Mesendoderm (in vitro differentiated cells): ENCODE measurements at regions not wholly inside any gene's neighbourhood (a gene's known extent, or its start where the extent isn't known, plus 50 kb on each side); places are given as distances from the start of the nearest gene placed in this dataset.
A peak's percentile ranks its signal among the peaks of the same experiment; 100 is the strongest.

ENCODE experiments used
- DNase-seq: peaks from one replicate; pipeline ENCODE4 v3.0.0; 2013
- H2AK5ac ChIP-seq: 2 replicates; pipeline ENCODE4 v1.6.1; 2013; ENCODE audit warnings: low read length, inconsistent platforms
- H2BK120ac ChIP-seq: 2 replicates; pipeline ENCODE4 v1.6.1; 2013; ENCODE audit warnings: low read depth, mild to moderate bottlenecking, low read length, moderate library complexity, mixed read lengths
- H2BK15ac ChIP-seq: replicated peaks from 2 replicates; pipeline ENCODE4 v1.6.1; 2013; ENCODE audit warnings: low read depth, mild to moderate bottlenecking, moderate library complexity
- H2BK5ac ChIP-seq: 2 replicates; pipeline ENCODE4 v1.6.1; 2013; ENCODE audit warnings: low read length, inconsistent platforms
- H3K18ac ChIP-seq: 2 replicates; pipeline ENCODE4 v1.6.1; 2013; ENCODE audit warnings: mild to moderate bottlenecking, low read length, mixed read lengths
- H3K23ac ChIP-seq: one replicate; pipeline ENCODE4 v1.6.1; 2013; ENCODE audit warnings: low read length
- H3K27ac ChIP-seq: 2 replicates; pipeline ENCODE4 v1.5.1; 2013; ENCODE audit warnings: low read depth, mild to moderate bottlenecking, inconsistent platforms, low read length, moderate library complexity
- H3K27me3 ChIP-seq: 2 replicates; pipeline ENCODE4 v1.6.1; 2013; ENCODE audit warnings: low read length, control low read depth, mild to moderate bottlenecking, inconsistent platforms; ENCODE audit not compliant: insufficient read depth, poor library complexity
- H3K36me3 ChIP-seq: 2 replicates; pipeline ENCODE4 v1.6.1; 2013; ENCODE audit warnings: low read length, inconsistent platforms; ENCODE audit not compliant: control insufficient read depth, insufficient read depth
- H3K4ac ChIP-seq: one replicate; pipeline ENCODE4 v1.6.1; 2013; ENCODE audit warnings: low read depth, mild to moderate bottlenecking, low read length, moderate library complexity
- H3K4me1 ChIP-seq: 2 replicates; pipeline ENCODE4 v1.6.1; 2013; ENCODE audit warnings: low read depth, low read length, inconsistent platforms; ENCODE audit not compliant: control insufficient read depth
- H3K4me2 ChIP-seq: 2 replicates; pipeline ENCODE4 v1.6.1; 2013; ENCODE audit warnings: low read length
- H3K4me3 ChIP-seq: 2 replicates; pipeline ENCODE4 v1.5.1; 2013; ENCODE audit warnings: mild to moderate bottlenecking, low read length
- H3K56ac ChIP-seq: one replicate; pipeline ENCODE4 v1.6.1; 2013; ENCODE audit warnings: low read length
- H3K79me1 ChIP-seq: 2 replicates; pipeline ENCODE4 v1.6.1; 2013; ENCODE audit warnings: low read length, inconsistent platforms
- H3K79me2 ChIP-seq: 2 replicates; pipeline ENCODE4 v1.6.1; 2013; ENCODE audit warnings: mild to moderate bottlenecking, low read length; ENCODE audit not compliant: control insufficient read depth, insufficient read depth
- H3K9ac ChIP-seq: 2 replicates; pipeline ENCODE4 v1.6.1; 2013; ENCODE audit warnings: low read length, inconsistent platforms
- H4K5ac ChIP-seq: one replicate; pipeline ENCODE4 v1.6.1; 2013; ENCODE audit warnings: low read length
- H4K8ac ChIP-seq: one replicate; pipeline ENCODE4 v1.6.1; 2013; ENCODE audit warnings: low read depth, mild to moderate bottlenecking, control low read depth, low read length, moderate library complexity
- WGBS: extraction: QIAGEN DNeasy Blood & Tissue Kit; methylation state at CpG from one replicate; pipeline ENCODE4 v1.1.7; 2013; ENCODE audit warnings: low lambda C conversion rate, missing lambda C conversion rate; ENCODE audit not compliant: insufficient coverage; ENCODE audit errors: extremely low coverage; 5-methylcytosine and 5-hydroxymethylcytosine counted together

DNA sequence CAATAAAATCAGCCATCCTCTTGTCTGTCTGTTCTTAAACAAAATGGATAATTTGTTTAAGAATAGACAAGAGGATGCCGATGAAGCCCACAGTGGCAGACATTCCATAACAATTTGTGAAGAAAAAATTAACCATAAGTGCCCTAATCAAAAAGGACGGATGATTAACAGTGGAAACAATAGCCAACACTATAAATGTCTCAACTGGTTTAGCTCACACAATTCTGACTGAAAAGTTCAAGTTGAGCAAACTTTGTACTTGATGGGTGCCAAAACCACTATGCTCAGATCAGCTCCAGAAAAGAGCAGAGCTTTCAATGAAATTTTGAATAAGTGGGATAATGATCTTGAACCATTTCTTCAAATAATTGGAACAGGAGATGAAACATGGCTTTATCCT lies 202.2 kb upstream of the OR4E1 start:
- Histone ChIP-seq H4K5ac (no peak overlapping the region), H3K36me3 (no peaks in the 10 kb centered on the region), H3K4ac (no peak overlapping the region), H2BK15ac (no peak overlapping the region), H3K18ac (no peak overlapping the region), H2AK5ac (no peak overlapping the region), H3K79me1 (no peaks in the 10 kb centered on the region), H3K27ac (no peak overlapping the region), H4K8ac (no peak overlapping the region), H3K23ac (no peak overlapping the region), H2BK5ac (no peak overlapping the region), H3K4me1 (no peaks in the 10 kb centered on the region), H3K79me2 (no peaks in the 10 kb centered on the region), H3K4me2 (no peak overlapping the region), H3K9ac (no peak overlapping the region), H2BK120ac (no peak overlapping the region), H3K4me3 (no peak overlapping the region), H3K56ac (no peak overlapping the region), H3K27me3 (no peaks in the 10 kb centered on the region)
- DNase-seq: no peak
- WGBS: no CpG with 5 or more reads among the region's 2 CpGs

DNA sequence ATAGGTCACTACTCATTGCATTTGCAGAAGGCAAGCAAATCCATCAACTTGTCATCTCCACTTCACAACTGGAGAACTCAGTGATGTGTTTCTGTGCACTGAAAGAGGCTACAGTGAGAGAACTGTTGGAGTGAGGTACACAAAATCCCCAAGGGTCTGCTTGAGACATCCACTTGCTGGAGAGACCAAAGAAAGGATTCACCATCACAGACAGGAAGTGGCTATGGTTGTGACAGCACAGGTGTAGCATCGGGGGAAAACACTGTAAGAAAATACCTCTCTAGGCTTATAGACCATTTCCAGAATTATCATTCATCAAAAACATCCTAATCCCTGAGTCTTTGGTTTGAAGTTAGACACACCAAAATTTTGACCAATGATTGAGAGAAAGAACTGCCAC lies 201.3 kb upstream of the OR4E1 start:
- Histone ChIP-seq H4K5ac (no peak overlapping the region), H3K18ac (no peak overlapping the region), H3K4me2 (no peak overlapping the region), H3K23ac (no peak overlapping the region), H3K56ac (no peak overlapping the region), H4K8ac (no peak overlapping the region), H2BK5ac (no peak overlapping the region), H3K27me3 (no peaks in the 10 kb centered on the region), H3K36me3 (no peaks in the 10 kb centered on the region), H2BK15ac (no peak overlapping the region), H3K9ac (no peak overlapping the region), H2AK5ac (no peak overlapping the region), H3K4me1 (no peaks in the 10 kb centered on the region), H2BK120ac (no peak overlapping the region), H3K4ac (no peak overlapping the region), H3K79me2 (no peaks in the 10 kb centered on the region), H3K27ac (no peak overlapping the region), H3K4me3 (no peak overlapping the region), H3K79me1 (no peaks in the 10 kb centered on the region)
- DNase-seq: no peak
- no CpG with 5 or more reads among the region's 1 CpG for WGBS

DNA sequence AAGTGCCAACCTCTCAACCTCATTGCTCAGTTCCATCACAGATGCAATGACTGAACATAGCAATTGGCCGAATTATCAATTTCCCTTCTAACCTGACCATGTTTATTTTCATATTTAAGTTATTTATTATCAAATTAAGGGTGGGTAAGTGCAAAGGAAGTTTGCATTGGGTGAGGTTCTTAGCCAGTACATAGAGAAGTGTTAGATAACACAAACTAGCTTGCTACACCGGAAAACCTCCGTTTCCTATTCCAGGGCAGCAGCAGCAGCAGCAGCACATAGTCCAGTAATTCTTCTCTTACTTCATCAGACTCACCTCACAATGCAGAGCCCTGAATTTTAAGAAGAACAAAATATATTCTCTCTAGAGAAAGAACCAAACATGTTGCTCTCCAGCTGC lies 200.5 kb upstream of the OR4E1 start:
- no peak overlapping the region for H3K27ac ChIP-seq
- no peak overlapping the region for H3K4ac ChIP-seq
- H2AK5ac ChIP-seq: no peak overlapping the region
- no peaks in the 10 kb centered on the region for H3K4me1 ChIP-seq
- no peaks in the 10 kb centered on the region for H3K36me3 ChIP-seq
- no peak overlapping the region for H2BK5ac ChIP-seq
- H2BK15ac ChIP-seq: no peak overlapping the region
- H3K23ac ChIP-seq: no peak overlapping the region
- DNase-seq: no peak
- no peaks in the 10 kb centered on the region for H3K79me1 ChIP-seq
- H3K18ac ChIP-seq: no peak overlapping the region
- no peaks in the 10 kb centered on the region for H3K27me3 ChIP-seq
- WGBS: no CpG with 5 or more reads among the region's 3 CpGs
- H3K79me2 ChIP-seq: no peaks in the 10 kb centered on the region
- no peak overlapping the region for H2BK120ac ChIP-seq
- H3K4me3 ChIP-seq: no peak overlapping the region
- H3K9ac ChIP-seq: no peak overlapping the region
- no peak overlapping the region for H3K4me2 ChIP-seq
- no peak overlapping the region for H4K5ac ChIP-seq
- no peak overlapping the region for H4K8ac ChIP-seq
- no peak overlapping the region for H3K56ac ChIP-seq

DNA sequence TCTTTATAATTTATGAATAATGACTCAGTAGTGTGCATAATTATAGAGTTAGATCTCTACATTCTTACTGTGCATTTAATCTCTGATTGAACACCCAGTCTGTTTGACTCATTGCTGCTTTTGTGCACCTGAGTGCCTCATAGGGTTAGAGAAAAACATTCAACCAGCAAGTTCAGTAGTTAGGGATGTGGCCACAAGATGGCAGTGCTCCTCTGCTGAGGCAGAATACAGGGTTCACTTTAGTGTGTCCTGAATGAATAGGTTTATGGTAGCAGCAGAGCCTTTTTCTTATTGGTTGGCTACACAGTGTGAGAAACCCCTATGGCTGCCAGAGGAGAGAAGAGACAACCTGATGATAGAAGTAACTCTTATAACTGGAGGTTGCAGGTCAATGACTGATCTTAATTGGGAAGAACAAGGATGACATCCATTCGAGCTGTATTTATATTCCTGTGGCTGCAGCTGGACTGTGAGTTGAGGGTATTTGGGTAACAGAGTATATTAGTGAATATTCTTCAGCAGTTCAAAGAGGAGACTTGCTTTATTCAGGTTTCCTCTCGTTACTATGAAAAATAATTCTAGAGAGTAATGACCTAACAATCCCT lies 194.9 kb upstream of the OR4E1 start:
- H3K23ac ChIP-seq: no peak overlapping the region
- no peak overlapping the region for H2BK15ac ChIP-seq
- H2BK120ac ChIP-seq: no peak overlapping the region
- WGBS: no CpG with 5 or more reads among the region's 2 CpGs
- H4K8ac ChIP-seq: no peak overlapping the region
- no peaks in the 10 kb centered on the region for H3K79me1 ChIP-seq
- no peak overlapping the region for H3K4ac ChIP-seq
- H3K27ac ChIP-seq: no peak overlapping the region
- no peaks in the 10 kb centered on the region for H3K27me3 ChIP-seq
- no peak overlapping the region for H2AK5ac ChIP-seq
- H2BK5ac ChIP-seq: no peak overlapping the region
- no peak overlapping the region for H4K5ac ChIP-seq
- peak; percentile 77 for DNase-seq
- no peak overlapping the region for H3K56ac ChIP-seq
- H3K4me3 ChIP-seq: no peak overlapping the region
- H3K79me2 ChIP-seq: no peaks in the 10 kb centered on the region
- H3K36me3 ChIP-seq: no peaks in the 10 kb centered on the region
- H3K4me1 ChIP-seq: no peaks in the 10 kb centered on the region
- no peak overlapping the region for H3K4me2 ChIP-seq
- H3K9ac ChIP-seq: no peak overlapping the region
- no peak overlapping the region for H3K18ac ChIP-seq

DNA sequence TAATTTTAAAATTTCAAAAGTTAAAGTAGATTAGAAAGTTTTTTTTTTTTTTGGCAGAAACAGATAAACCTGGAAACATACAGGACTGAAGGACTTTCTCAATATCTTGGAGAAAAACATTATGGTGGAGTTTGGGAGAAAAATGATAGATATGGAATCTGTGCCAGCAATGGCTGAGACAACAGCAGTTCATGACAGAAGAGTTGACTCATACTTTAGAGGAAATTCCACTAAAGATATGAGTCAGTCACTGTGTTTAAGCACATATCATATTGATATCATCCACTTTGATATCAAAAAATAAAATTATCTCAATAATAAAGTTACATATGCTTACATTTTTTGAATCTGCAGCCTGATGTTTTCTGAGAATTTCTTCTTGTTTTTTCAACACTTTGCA lies 193.9 kb upstream of the OR4E1 start:
- no peak overlapping the region for H2BK15ac ChIP-seq
- H3K23ac ChIP-seq: no peak overlapping the region
- no peak overlapping the region for H3K9ac ChIP-seq
- H2BK120ac ChIP-seq: no peak overlapping the region
- no peak for DNase-seq
- H3K4me1 ChIP-seq: no peaks in the 10 kb centered on the region
- H3K4ac ChIP-seq: no peak overlapping the region
- H2BK5ac ChIP-seq: no peak overlapping the region
- no peaks in the 10 kb centered on the region for H3K79me2 ChIP-seq
- no peak overlapping the region for H2AK5ac ChIP-seq
- H3K4me2 ChIP-seq: no peak overlapping the region
- H3K27ac ChIP-seq: no peak overlapping the region
- H3K27me3 ChIP-seq: no peaks in the 10 kb centered on the region
- no peak overlapping the region for H3K18ac ChIP-seq
- no peak overlapping the region for H3K56ac ChIP-seq
- no peaks in the 10 kb centered on the region for H3K79me1 ChIP-seq
- H4K5ac ChIP-seq: no peak overlapping the region
- no peaks in the 10 kb centered on the region for H3K36me3 ChIP-seq
- H4K8ac ChIP-seq: no peak overlapping the region
- no peak overlapping the region for H3K4me3 ChIP-seq

DNA sequence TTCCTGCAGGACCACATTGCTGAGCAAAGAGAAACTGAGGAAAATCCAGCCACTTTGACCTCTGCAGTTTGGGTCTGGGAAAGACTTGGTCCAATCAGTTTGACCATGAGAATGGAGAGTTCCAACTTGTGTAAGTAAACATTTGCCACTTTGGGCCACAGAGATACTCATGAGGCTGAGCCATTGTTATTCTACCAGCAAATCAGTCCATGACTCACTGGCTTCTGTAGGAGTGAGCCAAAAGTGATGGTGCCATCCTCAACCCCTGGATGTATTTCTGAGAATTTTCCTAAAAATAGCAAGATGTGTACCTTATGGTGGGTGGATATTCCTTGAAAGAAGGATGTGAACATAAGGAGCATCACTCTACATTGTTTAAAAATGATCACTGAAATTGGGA lies 192.9 kb upstream of the OR4E1 start:
- H3K9ac ChIP-seq: no peak overlapping the region
- H2BK5ac ChIP-seq: no peak overlapping the region
- H3K4me3 ChIP-seq: no peak overlapping the region
- no peaks in the 10 kb centered on the region for H3K27me3 ChIP-seq
- H4K5ac ChIP-seq: no peak overlapping the region
- H3K79me1 ChIP-seq: no peaks in the 10 kb centered on the region
- H2BK120ac ChIP-seq: no peak overlapping the region
- H3K23ac ChIP-seq: no peak overlapping the region
- no peak overlapping the region for H4K8ac ChIP-seq
- no peak overlapping the region for H3K27ac ChIP-seq
- H3K36me3 ChIP-seq: no peaks in the 10 kb centered on the region
- H3K18ac ChIP-seq: no peak overlapping the region
- no peaks in the 10 kb centered on the region for H3K4me1 ChIP-seq
- no peak overlapping the region for H2AK5ac ChIP-seq
- DNase-seq: no peak
- no peak overlapping the region for H3K4ac ChIP-seq
- H3K56ac ChIP-seq: no peak overlapping the region
- no peaks in the 10 kb centered on the region for H3K79me2 ChIP-seq
- no peak overlapping the region for H2BK15ac ChIP-seq
- H3K4me2 ChIP-seq: no peak overlapping the region
